GM06990 (cell line): ENCODE measurements at regions not wholly inside any gene's neighbourhood (a gene's known extent, or its start where the extent isn't known, plus 50 kb on each side); places are given as distances from the start of the nearest gene placed in this dataset.

Experiments used
- DNase-seq: peaks from one replicate; pipeline ENCODE4 v3.0.0-alpha.2; 2011; ENCODE audit not compliant: insufficient read length; ENCODE audit errors: extremely low read depth
- H3K27me3 ChIP-seq: replicated peaks from 2 replicates; pipeline ENCODE4 v1.6.0; 2011; ENCODE audit warnings: low read length; ENCODE audit not compliant: control insufficient read depth, insufficient read depth
- H3K36me3 ChIP-seq: 2 replicates; pipeline ENCODE4 v1.5.1; 2011; ENCODE audit warnings: low read length; ENCODE audit not compliant: control insufficient read depth, insufficient read depth
- H3K4me3 ChIP-seq: replicated peaks from 2 replicates; pipeline ENCODE4 v1.5.1; 2011; ENCODE audit warnings: low read depth, mild to moderate bottlenecking, control low read depth, low read length
- CTCF ChIP-seq: IDR thresholded peaks from 2 replicates; pipeline ENCODE4 v1.5.1; 2011; ENCODE audit warnings: low read length, control low read depth, mild to moderate bottlenecking, inconsistent platforms; ENCODE audit not compliant: insufficient read depth, poor library complexity, severe bottlenecking

- no peak for DNase-seq
- Histone ChIP-seq H3K36me3 (no peaks in the 10 kb centered on the region), H3K27me3 (no peaks in the 10 kb centered on the region), H3K4me3 (no peak overlapping the region)
- TF ChIP-seq CTCF, result no peak
These were observed 199.3 kb downstream of the SEC61B start for GRCh38 chr9:99421369-99421768.

DNA sequence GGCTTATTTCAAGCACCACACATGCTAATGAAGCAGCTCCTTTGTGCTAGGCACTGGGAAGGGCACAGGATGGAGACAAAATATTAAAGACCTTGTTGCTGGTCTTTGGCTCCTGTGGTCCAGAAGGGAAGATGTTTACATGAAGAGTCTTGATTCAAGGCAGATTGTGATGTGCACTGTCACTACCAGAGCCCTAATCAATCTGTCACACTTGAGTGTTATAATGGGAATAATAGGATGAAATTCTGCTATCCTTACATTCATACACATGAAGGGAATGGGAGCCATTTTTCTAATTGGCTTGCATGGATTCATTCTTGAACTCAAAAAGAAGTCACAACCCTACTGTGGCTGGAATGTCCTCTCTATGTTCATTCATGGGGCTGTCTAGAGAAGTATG lies 203.0 kb downstream of the SEC61B start:
- TF ChIP-seq CTCF, result no peak
- Histone ChIP-seq H3K27me3 (no peaks in the 10 kb centered on the region), H3K4me3 (no peak overlapping the region), H3K36me3 (no peaks in the 10 kb centered on the region)
- no peak for DNase-seq

- H3K4me3 ChIP-seq, result no peak overlapping the region
- no peak for TF ChIP-seq CTCF
- no peaks in the 10 kb centered on the region for H3K36me3 ChIP-seq
- DNase-seq, result no peak
- H3K27me3 ChIP-seq, result no peaks in the 10 kb centered on the region
These were observed 204.1 kb downstream of the SEC61B start for GRCh38 chr9:99425923-99426842.

- no peak overlapping the region for H3K4me3 ChIP-seq
- no peak for TF ChIP-seq CTCF
- DNase-seq, result no peak
- no peaks in the 10 kb centered on the region for H3K36me3 ChIP-seq
- H3K27me3 ChIP-seq, result no peaks in the 10 kb centered on the region
These were observed 205.2 kb downstream of the SEC61B start for GRCh38 chr9:99427260-99427659.

- no peak overlapping the region for H3K4me3 ChIP-seq
- no peaks in the 10 kb centered on the region for H3K27me3 ChIP-seq
- DNase-seq, result no peak
- TF ChIP-seq CTCF, result no peak
- H3K36me3 ChIP-seq, result no peaks in the 10 kb centered on the region
These were observed 208.2 kb downstream of the SEC61B start for GRCh38 chr9:99430301-99430700.
